Left hindlimb (tissue), 1 donor: ENCODE measurements at regions not wholly inside any gene's neighbourhood (a gene's known extent, or its start where the extent isn't known, plus 50 kb on each side); places are given as distances from the start of the nearest gene placed in this dataset.
"Not testable (repeated sequence)": the region's sequence is repeated elsewhere in the genome, so short reads cannot be mapped to it uniquely, and the experiment has no call there.

ENCODE experiments used
- DNase-seq: peaks from one replicate; pipeline ENCODE4 v3.0.0-alpha.2; 2018

GRCh38 chr10:44267007-44267406, 117.9 kb downstream of the CXCL12 start:
- no peak for DNase-seq

DNA sequence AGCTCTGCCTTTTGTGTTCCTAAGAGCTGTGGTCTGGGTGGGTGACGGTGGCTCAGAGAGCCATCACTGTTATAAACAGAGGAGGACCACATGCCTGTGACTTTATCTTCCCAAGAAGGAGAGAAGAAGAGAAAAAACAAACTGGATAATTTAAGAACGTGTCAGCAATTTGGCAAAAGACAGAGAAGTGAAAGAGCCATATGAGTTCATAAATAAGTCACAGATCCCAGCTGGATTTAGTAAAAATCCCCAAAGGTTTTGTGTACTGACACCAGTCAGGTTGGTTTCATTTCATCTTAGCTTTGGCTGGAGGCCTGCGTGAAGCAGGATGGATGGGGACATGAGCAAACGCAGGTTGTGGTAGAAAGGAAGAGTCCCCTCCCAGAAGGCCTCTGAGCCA, 120.7 kb downstream of the CXCL12 start:
- DNase-seq: no peak

GRCh38 chr10:44263771-44264170, 121.1 kb downstream of the CXCL12 start:
- DNase-seq: no peak

GRCh38 chr10:44262551-44263251, 122.2 kb downstream of the CXCL12 start:
- no peak for DNase-seq

DNA sequence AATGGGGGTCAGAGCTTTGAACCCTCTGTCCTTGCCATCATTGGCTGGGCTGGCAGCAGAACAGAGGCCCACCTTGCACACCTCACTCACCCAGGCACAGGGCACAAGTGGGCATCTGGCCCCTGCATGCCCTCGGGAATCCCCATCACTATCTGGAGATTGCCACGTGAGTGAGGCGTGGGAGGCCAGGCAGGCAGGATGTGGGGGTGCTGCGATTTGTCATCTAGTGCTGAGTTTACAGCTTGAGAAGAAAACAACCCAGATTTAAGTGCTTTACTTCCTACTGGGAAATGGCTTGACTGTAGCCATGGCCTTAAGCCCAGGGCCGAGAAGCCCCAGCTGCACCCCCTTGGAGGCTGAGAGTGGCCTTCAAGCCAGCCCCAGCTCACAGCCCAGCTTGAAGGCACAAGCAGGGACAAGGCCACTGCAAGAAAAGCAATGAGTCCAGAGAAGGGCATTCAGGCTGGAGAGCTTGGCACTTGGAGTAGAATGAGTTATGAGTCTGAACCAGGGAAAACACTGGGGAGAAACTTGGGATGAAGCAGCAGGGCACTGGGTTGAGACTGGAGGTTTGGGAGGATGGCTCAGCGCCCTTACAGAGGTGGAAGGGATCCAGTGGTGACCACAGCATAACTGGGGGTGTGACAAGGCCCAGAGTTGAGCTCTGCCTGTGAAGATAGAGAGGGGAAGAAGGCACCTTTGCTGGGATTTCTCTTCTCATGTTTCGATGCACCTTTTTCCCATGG, 123.0 kb downstream of the CXCL12 start:
- no peak for DNase-seq

GRCh38 chr10:44261296-44261695, 123.6 kb downstream of the CXCL12 start:
- DNase-seq: no peak

GRCh38 chr10:44260286-44260928, 124.5 kb downstream of the CXCL12 start:
- no peak for DNase-seq

- DNase-seq: no peak
Measured at GRCh38 chr10:44259090-44259874, 125.6 kb downstream of the CXCL12 start.

DNA sequence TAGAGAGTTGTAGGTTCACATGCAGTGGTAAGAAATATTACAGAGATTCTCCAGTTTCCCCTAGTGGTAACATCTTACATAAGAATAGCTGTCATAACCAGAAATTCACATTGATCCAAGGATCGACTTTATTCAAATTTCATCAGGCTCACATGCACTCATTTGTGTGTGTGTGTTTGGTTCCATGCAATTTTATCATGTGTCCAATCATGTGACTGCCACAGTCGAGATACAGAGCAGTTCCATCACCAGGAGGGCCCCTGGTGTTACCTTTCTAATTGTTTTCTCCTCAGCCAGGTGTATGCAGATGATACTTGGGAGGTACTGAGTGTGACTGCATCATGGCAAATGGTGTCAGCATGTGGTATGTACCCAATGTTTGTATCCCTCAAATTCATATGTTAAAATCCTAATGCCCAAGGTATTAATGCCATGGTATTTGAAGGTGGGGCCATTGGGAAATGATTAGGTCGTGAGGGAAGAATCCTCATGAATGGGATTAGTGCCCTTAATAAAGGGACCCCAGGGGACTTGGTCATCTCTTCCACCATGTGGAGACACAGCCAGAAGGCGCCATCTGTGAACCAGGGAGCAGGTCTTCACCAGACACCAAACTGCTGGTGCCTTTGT, 126.3 kb downstream of the CXCL12 start:
- DNase-seq: no peak

- no peak for DNase-seq
Measured at GRCh38 chr10:44258019-44258418, 126.9 kb downstream of the CXCL12 start.

GRCh38 chr10:44253769-44254462, 131.0 kb downstream of the CXCL12 start:
- peak; percentile 68 for DNase-seq

DNA sequence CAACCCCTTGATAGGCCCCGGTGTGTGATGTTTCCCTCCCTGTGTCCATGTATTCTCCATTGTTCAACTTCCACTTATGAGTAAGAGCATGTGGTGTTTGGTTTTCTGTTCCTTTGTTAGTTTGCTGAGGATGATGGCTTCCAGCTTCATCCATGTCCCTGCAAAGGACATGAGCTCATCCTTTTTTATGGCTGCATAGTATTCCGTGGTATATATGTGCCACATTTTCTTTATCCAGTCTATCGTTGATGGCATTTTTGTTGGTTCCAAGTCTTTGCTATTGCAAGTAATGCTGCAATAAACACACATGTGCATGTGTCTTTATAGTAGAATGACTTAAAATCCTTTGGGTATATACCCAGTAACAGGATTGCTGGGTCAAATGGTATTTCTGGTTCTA, 132.3 kb downstream of the CXCL12 start:
- DNase-seq: not testable (repeated sequence)

- not testable (repeated sequence) for DNase-seq
Measured at GRCh38 chr10:44249933-44250332, 135.0 kb downstream of the CXCL12 start.

DNA sequence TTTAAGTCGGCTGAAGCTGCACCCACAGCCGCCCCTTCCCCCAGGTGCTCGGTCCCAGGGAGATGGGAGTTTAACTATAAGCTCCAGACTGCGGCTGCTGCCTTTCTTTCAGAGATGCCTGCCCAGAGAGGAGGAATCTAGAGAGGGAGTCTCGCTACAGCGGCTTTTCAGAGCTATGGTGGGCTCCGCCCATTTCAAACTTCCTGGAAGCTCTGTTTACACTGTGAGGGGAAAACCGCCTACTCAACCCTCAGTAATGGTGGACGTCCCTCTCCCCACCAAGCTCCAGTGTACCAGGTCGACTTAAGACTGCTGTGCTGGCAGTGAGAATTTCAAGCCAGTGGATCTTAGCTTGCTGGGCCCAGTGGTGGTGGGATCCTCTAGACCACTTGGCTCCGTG, 135.4 kb downstream of the CXCL12 start:
- no peak for DNase-seq

DNA sequence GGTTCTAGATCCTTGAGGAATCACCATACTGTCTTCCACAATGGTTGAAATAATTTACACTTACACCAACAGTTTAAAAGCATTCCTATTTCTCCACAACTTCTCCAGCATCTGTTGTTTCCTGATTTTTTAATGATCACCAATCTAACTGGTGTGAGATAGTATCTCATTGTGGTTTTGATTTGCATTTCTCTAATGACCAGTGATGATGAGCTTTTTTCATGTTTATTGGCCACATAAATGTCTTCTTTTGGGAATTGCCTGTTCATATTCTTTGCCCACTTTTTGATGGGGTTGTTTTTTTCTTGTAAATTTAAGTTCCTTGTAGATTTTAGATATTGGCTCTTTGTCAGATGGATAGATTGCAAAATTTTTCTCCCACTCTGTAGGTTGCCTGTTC, 138.2 kb downstream of the CXCL12 start:
- DNase-seq: not testable (repeated sequence)

DNA sequence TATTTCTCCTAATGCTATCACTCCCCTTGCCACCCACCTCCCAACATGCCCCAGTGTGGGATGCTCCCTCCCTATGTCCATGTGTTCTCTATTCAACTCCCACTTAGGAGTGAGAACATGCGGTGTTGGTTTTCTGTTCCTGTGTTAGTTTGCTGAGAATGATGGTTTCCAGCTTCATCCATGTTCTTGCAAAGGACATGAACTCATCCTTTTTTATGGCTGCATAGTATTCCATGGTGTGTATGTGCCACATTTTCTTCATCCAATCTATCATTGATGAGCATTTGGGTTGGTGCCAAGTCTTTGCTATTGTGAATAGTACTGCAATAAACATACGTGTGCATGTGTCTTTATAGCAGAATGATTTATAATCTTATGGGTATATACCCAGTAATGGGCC, 138.6 kb downstream of the CXCL12 start:
- not testable (repeated sequence) for DNase-seq

DNA sequence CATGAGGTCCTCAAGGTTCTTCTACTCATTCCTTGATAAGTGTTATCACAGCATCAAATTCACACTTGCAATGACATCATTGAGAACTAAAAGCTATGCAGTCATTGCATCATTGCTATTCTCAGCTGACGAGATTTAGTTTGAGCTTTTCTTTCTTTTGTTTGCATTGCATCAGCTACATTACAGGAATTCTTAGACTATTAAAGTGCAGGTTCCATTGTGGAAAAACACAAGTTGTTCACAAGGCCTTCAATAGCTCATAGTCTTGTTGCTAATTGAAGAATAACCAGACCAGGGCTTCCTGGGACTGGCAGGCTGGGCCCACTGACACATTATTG, 139.3 kb downstream of the CXCL12 start:
- no peak for DNase-seq

GRCh38 chr10:44244745-44245600, 139.9 kb downstream of the CXCL12 start:
- DNase-seq: no peak

DNA sequence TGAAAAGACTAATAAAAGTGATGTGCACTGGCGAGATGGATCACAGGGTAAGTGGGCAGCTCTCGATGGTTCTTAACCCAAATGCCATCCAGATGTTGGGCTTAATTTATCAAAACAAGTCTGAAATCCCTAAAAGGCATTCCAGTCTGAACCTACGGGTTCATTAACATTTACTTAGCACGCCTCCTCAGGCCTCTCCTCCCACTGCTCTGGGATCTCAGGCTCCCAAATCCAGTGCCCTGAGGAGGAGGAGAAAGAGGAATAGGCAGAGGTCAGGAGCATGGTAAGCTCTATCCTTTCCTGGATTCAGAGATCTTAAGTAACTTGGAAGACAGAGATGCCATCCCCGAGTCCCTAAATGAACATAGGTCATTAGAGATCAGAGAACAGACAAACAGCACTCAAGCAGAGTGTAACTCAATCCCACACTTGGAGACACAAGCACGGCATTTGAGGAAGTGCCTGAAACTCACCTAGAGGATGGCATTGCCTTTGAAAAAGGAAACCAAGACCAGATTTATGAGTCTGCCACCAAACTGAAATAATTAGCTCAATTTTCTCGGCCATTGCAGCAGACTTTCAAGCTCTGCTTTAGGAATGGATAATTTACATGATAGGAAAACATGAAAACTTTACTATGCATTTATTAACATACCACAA, 140.9 kb downstream of the CXCL12 start:
- DNase-seq: no peak

- DNase-seq: no peak
Measured at GRCh38 chr10:44242826-44243225, 142.1 kb downstream of the CXCL12 start.

GRCh38 chr10:44242091-44242490, 142.8 kb downstream of the CXCL12 start:
- no peak for DNase-seq
